ENCODE measurements at regions not wholly inside any gene's neighbourhood (a gene's known extent, or its start where the extent isn't known, plus 50 kb on each side); places are given as distances from the start of the nearest gene placed in this dataset.

- TF ChIP-seq, protein P1, sequence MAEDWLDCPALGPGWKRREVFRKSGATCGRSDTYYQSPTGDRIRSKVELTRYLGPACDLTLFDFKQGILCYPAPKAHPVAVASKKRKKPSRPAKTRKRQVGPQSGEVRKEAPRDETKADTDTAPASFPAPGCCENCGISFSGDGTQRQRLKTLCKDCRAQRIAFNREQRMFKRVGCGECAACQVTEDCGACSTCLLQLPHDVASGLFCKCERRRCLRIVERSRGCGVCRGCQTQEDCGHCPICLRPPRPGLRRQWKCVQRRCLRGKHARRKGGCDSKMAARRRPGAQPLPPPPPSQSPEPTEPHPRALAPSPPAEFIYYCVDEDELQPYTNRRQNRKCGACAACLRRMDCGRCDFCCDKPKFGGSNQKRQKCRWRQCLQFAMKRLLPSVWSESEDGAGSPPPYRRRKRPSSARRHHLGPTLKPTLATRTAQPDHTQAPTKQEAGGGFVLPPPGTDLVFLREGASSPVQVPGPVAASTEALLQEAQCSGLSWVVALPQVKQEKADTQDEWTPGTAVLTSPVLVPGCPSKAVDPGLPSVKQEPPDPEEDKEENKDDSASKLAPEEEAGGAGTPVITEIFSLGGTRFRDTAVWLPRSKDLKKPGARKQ (CRISPR knock-in tag; IDR thresholded peaks at IDR 0.05) = no peak
Measured at GRCh38 chr2:207399301-207399700, 130.5 kb upstream of the CREB1 start (continued).

GRCh38 chr2:207401338-207401737 lies 128.4 kb upstream of the CREB1 start:
- ATAC-seq = no peak
- H3K4me2 ChIP-seq (ENCODE audit: insufficient read depth, low read length) = no peak overlapping the region
- BruUV-seq (replicated peaks) = no TSS peak
- H4K20me1 ChIP-seq (replicated peaks; ENCODE audit: control insufficient read depth, insufficient read depth, low read length) = no peaks in the 10 kb centered on the region
- no peak for FAIRE-seq
- H3K27ac ChIP-seq (ENCODE audit: extremely low read depth, low read depth, low read length) = no peak overlapping the region
- no peak overlapping the region for H2AFZ ChIP-seq (ENCODE audit: low read depth, low read length)
- in situ Hi-C loops (cut with MboI) = no loop called here
- POLR2A ChIA-PET = no interaction called here
- CTCF ChIA-PET (ENCODE audit: low intra/inter-chr PET ratio) = no interaction called here
- H3K9ac ChIP-seq (ENCODE audit: insufficient read depth in 1 of 2, low read depth in 2 of 2, low read length in 2 of 2) = no peak overlapping the region
- TF ChIP-seq RUNX1 (IDR thresholded peaks at IDR 0.05; ENCODE audit: low read depth) = no peak
- no peak for TF ChIP-seq HNRNPK (IDR thresholded peaks at IDR 0.05; ENCODE audit: low read depth, low read length, poor library complexity, severe bottlenecking)
- no peak for TF ChIP-seq ZNF696 (CRISPR knock-in tag; conservative IDR thresholded peaks at IDR 0.05)
- TF ChIP-seq ZNF197 (CRISPR knock-in tag; IDR thresholded peaks at IDR 0.05; ENCODE audit: low read depth) = no peak
- no peak for TF ChIP-seq HNRNPUL1 (IDR thresholded peaks at IDR 0.05; ENCODE audit: low read length)
- no peak for TF ChIP-seq PHTF2 (CRISPR knock-in tag; IDR thresholded peaks at IDR 0.05)
- TF ChIP-seq ZKSCAN3 (CRISPR knock-in tag; IDR thresholded peaks at IDR 0.05) = no peak
- no peak for TF ChIP-seq ETS2 (tag; IDR thresholded peaks at IDR 0.05; ENCODE audit: borderline replicate concordance, poor library complexity, severe bottlenecking)
- no peak for TF ChIP-seq HNRNPL (IDR thresholded peaks at IDR 0.05; ENCODE audit: low read depth, low read length)
- no peak for TF ChIP-seq BRCA1 (IDR thresholded peaks at IDR 0.05)
- no peak for TF ChIP-seq BRCA1 (CRISPR knock-in tag; IDR thresholded peaks at IDR 0.05)
- TF ChIP-seq ZFX (CRISPR knock-in tag; IDR thresholded peaks at IDR 0.05) = no peak
- TF ChIP-seq NCOA4 (IDR thresholded peaks at IDR 0.05; ENCODE audit: partially characterized antibody) = no peak
- TF ChIP-seq DLX4 (CRISPR knock-in tag; IDR thresholded peaks at IDR 0.05) = no peak
- TF ChIP-seq, protein P2, sequence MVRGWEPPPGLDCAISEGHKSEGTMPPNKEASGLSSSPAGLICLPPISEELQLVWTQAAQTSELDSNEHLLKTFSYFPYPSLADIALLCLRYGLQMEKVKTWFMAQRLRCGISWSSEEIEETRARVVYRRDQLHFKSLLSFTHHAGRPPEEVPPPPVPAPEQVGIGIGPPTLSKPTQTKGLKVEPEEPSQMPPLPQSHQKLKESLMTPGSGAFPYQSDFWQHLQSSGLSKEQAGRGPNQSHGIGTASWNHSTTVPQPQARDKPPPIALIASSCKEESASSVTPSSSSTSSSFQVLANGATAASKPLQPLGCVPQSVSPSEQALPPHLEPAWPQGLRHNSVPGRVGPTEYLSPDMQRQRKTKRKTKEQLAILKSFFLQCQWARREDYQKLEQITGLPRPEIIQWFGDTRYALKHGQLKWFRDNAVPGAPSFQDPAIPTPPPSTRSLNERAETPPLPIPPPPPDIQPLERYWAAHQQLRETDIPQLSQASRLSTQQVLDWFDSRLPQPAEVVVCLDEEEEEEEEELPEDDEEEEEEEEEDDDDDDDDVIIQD (CRISPR knock-in tag; IDR thresholded peaks at IDR 0.05) = no peak
- TF ChIP-seq ZNF311 (CRISPR knock-in tag; IDR thresholded peaks at IDR 0.05) = no peak
- no peak for TF ChIP-seq NONO (IDR thresholded peaks at IDR 0.05; ENCODE audit: low read depth in 2 of 2, low read length in 1 of 2)
- no peak for TF ChIP-seq TRIM25 (IDR thresholded peaks at IDR 0.05; ENCODE audit: borderline replicate concordance)
- H3K36me3 ChIP-seq (ENCODE audit: control insufficient read depth, insufficient read depth, low read length) = no peaks in the 10 kb centered on the region
- H3K4me1 ChIP-seq (replicated peaks in 1 of 2; ENCODE audit: control insufficient read depth in 2 of 2, insufficient read depth in 2 of 2, low read length in 2 of 2) = peaks cover 0 to 18% of the 10 kb centered on the region in 2 experiments; a peak in 2 of 5 replicates
- H3K27me3 ChIP-seq (ENCODE audit: control insufficient read depth in 2 of 2, insufficient read depth in 2 of 2, low read length in 2 of 2) = no peaks in the 10 kb centered on the region
- H3K9me3 ChIP-seq (replicated peaks; ENCODE audit: control insufficient read depth, insufficient read depth, low read depth, low read length) = no peaks in the 10 kb centered on the region
- intact Hi-C loops (cut with micrococcal nuclease) = no loop called here
- H3K79me2 ChIP-seq (ENCODE audit: control insufficient read depth, insufficient read depth, low read length) = no peaks in the 10 kb centered on the region
- H3K9me1 ChIP-seq (ENCODE audit: control insufficient read depth, insufficient read depth, low read length) = no peaks in the 10 kb centered on the region
- no peak for DNase-seq (ENCODE audit: extremely low read depth in 1 of 4, low spot score in 3 of 4)
- no peak overlapping the region for H3K4me3 ChIP-seq

All from K562 (cell line).